H1 (cell line): ENCODE measurements at regions not wholly inside any gene's neighbourhood (a gene's known extent, or its start where the extent isn't known, plus 50 kb on each side); places are given as distances from the start of the nearest gene placed in this dataset.

Experiments used
- CTCF ChIA-PET: fragments of 300-600 bp; sonication (Branson Sonifier 250); formaldehyde crosslinking; loops from one replicate; lab custom pipeline; 2021; ENCODE audit not compliant: partially characterized antibody; lab: Charles Lee
- POLR2A ChIA-PET: fragments of 300-600 bp; sonication (Branson Sonifier 250); formaldehyde crosslinking; loops from one replicate; lab custom pipeline; 2021; ENCODE audit warnings: inconsistent platforms; ENCODE audit not compliant: partially characterized antibody; lab: Charles Lee
- DNase-seq, 2 experiments: peaks; one replicate each; pipeline versions ENCODE4 v3.0.0 to v3.0.0-alpha.2; 2010 to 2022; ENCODE audit warnings: low spot score in 2 of 2, low read depth in 1 of 2, mixed read lengths in 1 of 2
- FAIRE-seq: peaks from 2 replicates; lab custom pipeline; 2011; peaks lifted over from hg19 to GRCh38; lab: Jason Lieb, UNC
- H2AFZ ChIP-seq: 2 replicates; pipeline ENCODE4 v1.8.1; 2012; ENCODE audit warnings: low read length, inconsistent platforms
- H2AK5ac ChIP-seq: 2 replicates; pipeline ENCODE4 v1.6.1; 2013; ENCODE audit warnings: low read depth, low read length
- H2BK120ac ChIP-seq: replicated peaks from 2 replicates; pipeline ENCODE3; 2013; ENCODE audit warnings: low read depth, low read length, inconsistent platforms
- H2BK12ac ChIP-seq: 2 replicates; pipeline ENCODE4 v1.6.1; 2013; ENCODE audit warnings: low read depth, low read length
- H2BK15ac ChIP-seq: 2 replicates; pipeline ENCODE4 v1.6.1; 2013; ENCODE audit warnings: low read length
- H2BK20ac ChIP-seq: 2 replicates; pipeline ENCODE4 v1.6.1; 2013; ENCODE audit warnings: low read length
- H2BK5ac ChIP-seq: 2 replicates; pipeline ENCODE4 v1.6.1; 2013; ENCODE audit warnings: low read depth, low read length
- H3K14ac ChIP-seq: 2 replicates; pipeline ENCODE4 v1.6.1; 2013; ENCODE audit warnings: inconsistent platforms; ENCODE audit not compliant: insufficient read length
- H3K18ac ChIP-seq: 2 replicates; pipeline ENCODE4 v1.6.1; 2013; ENCODE audit warnings: low read length; ENCODE audit errors: extremely low read depth
- H3K23ac ChIP-seq: 2 replicates; pipeline ENCODE4 v1.6.1; 2013; ENCODE audit warnings: inconsistent platforms; ENCODE audit not compliant: insufficient read length
- H3K23me2 ChIP-seq: 2 replicates; pipeline ENCODE4 v1.6.1; 2013; ENCODE audit warnings: low read depth, low read length
- H3K27ac ChIP-seq: 2 replicates; pipeline ENCODE4 v1.6.1; 2011; ENCODE audit warnings: low read depth, low read length, inconsistent platforms
- H3K27me3 ChIP-seq, 4 experiments: replicated peaks in 1 of 4; 1 replicate in 1 of 4; 2 replicates in 3 of 4; pipeline versions ENCODE4 v1.6.1 to v1.8.1; 2011 to 2013; ENCODE audit warnings: low read length in 3 of 4, mild to moderate bottlenecking in 3 of 4, inconsistent platforms in 2 of 4, mixed read lengths in 2 of 4, moderate library complexity in 1 of 4; ENCODE audit not compliant: control insufficient read depth in 3 of 4, insufficient read depth in 3 of 4; ENCODE audit errors: extremely low read depth in 1 of 4
- H3K36me3 ChIP-seq, 4 experiments: 2 replicates each; pipeline versions ENCODE4 v1.6.1 to v1.8.1; 2011 to 2013; ENCODE audit warnings: mild to moderate bottlenecking in 4 of 4, low read length in 3 of 4, moderate library complexity in 2 of 4, control low read depth in 1 of 4, inconsistent platforms in 1 of 4; ENCODE audit not compliant: insufficient read depth in 4 of 4, control insufficient read depth in 2 of 4
- H3K4ac ChIP-seq: replicated peaks from 2 replicates; pipeline ENCODE3; 2013; ENCODE audit warnings: low read length, low read depth, mixed read lengths, inconsistent platforms; ENCODE audit not compliant: insufficient read length
- H3K4me1 ChIP-seq, 4 experiments: replicated peaks in 1 of 4; 1 replicate in 1 of 4; 2 replicates in 3 of 4; pipeline versions ENCODE4 v1.6.1 to v1.8.1; 2011 to 2013; ENCODE audit warnings: low read length in 3 of 4, inconsistent platforms in 2 of 4, mixed read lengths in 1 of 4; ENCODE audit not compliant: insufficient read depth in 4 of 4, control insufficient read depth in 3 of 4
- H3K4me2 ChIP-seq, 2 experiments: 2 replicates each; pipeline versions ENCODE4 v1.6.1 to v1.8.1; 2011 to 2013; ENCODE audit warnings: low read depth in 2 of 2, low read length in 2 of 2, control low read depth in 1 of 2, inconsistent platforms in 1 of 2, mild to moderate bottlenecking in 1 of 2; ENCODE audit not compliant: insufficient read depth in 1 of 2
- H3K4me3 ChIP-seq, 4 experiments: fragments of 200-600, 300-600 bp in 1 of 4; sonication (generic), shearing (Covaris generic), sonication (Bioruptor Twin) in 1 of 4; 2 replicates each; pipeline versions ENCODE4 v1.5.1 to v1.8.1; 2011 to 2016; ENCODE audit warnings: low read length in 4 of 4, low read depth in 3 of 4, control low read depth in 2 of 4, inconsistent platforms in 2 of 4, mild to moderate bottlenecking in 2 of 4, mixed read lengths in 1 of 4, moderate library complexity in 1 of 4; ENCODE audit not compliant: insufficient read depth in 2 of 4; ENCODE audit errors: extremely low read depth in 1 of 4
- H3K56ac ChIP-seq: replicated peaks from 2 replicates; pipeline ENCODE3; 2013; ENCODE audit warnings: low read depth, mild to moderate bottlenecking, mixed read lengths, low read length, inconsistent platforms; ENCODE audit not compliant: insufficient read length
- H3K79me1 ChIP-seq: 2 replicates; pipeline ENCODE4 v1.6.1; 2013; ENCODE audit warnings: low read depth, low read length, control low read depth
- H3K79me2 ChIP-seq, 2 experiments: 2 replicates each; pipeline versions ENCODE4 v1.6.1 to v1.8.1; 2012 to 2013; ENCODE audit warnings: low read length in 2 of 2, mild to moderate bottlenecking in 2 of 2, inconsistent platforms in 1 of 2; ENCODE audit not compliant: insufficient read depth in 2 of 2, control insufficient read depth in 1 of 2
- H3K9ac ChIP-seq, 4 experiments: replicated peaks in 1 of 4; 1 replicate in 1 of 4; 2 replicates in 3 of 4; pipeline versions ENCODE4 v1.6.1 to v1.8.1; 2011 to 2013; ENCODE audit warnings: low read depth in 3 of 4, low read length in 3 of 4, control low read depth in 2 of 4, mild to moderate bottlenecking in 2 of 4, moderate library complexity in 2 of 4, inconsistent platforms in 1 of 4; ENCODE audit errors: extremely low read depth in 1 of 4
- H3K9me3 ChIP-seq, 2 experiments: 2 replicates each; pipeline versions ENCODE4 v1.6.1 to v1.8.1; 2012 to 2013; ENCODE audit warnings: mild to moderate bottlenecking in 2 of 2, moderate library complexity in 2 of 2, control low read depth in 1 of 2, inconsistent platforms in 1 of 2, low read depth in 1 of 2, low read length in 1 of 2, mixed read lengths in 1 of 2; ENCODE audit not compliant: insufficient read depth in 2 of 2
- H4K20me1 ChIP-seq, 2 experiments: replicated peaks in 1 of 2; 2 replicates each; pipeline versions ENCODE3 to v1.8.1; 2011 to 2013; ENCODE audit warnings: inconsistent platforms in 2 of 2, low read length in 2 of 2, mild to moderate bottlenecking in 1 of 2; ENCODE audit not compliant: insufficient read depth in 2 of 2, control insufficient read depth in 1 of 2
- H4K5ac ChIP-seq: 2 replicates; pipeline ENCODE4 v1.6.1; 2013; ENCODE audit warnings: low read length, low read depth, mixed read lengths, inconsistent platforms; ENCODE audit not compliant: insufficient read length
- H4K8ac ChIP-seq: 2 replicates; pipeline ENCODE4 v1.8.0; 2013; ENCODE audit warnings: mild to moderate bottlenecking, moderate library complexity, low read length, inconsistent platforms; ENCODE audit not compliant: insufficient read depth; ENCODE audit errors: extremely low read depth
- H4K91ac ChIP-seq: replicated peaks from 2 replicates; pipeline ENCODE3; 2013; ENCODE audit warnings: low read length, mixed read lengths, inconsistent platforms; ENCODE audit not compliant: insufficient read length
- BRCA1 ChIP-seq: IDR thresholded peaks from 2 replicates; pipeline ENCODE4 v1.6.1; 2012; ENCODE audit warnings: low read depth, low read length, improper control_type of control experiment
- CEBPB ChIP-seq: IDR thresholded peaks from 2 replicates; pipeline ENCODE4 v1.6.1; 2012; ENCODE audit warnings: low read depth, low read length
- CHD2 ChIP-seq: IDR thresholded peaks from 2 replicates; pipeline ENCODE4 v1.6.1; 2012; ENCODE audit warnings: low read length, improper control_type of control experiment
- GABPA ChIP-seq: IDR thresholded peaks from 2 replicates; pipeline ENCODE4 v1.6.1; 2011; ENCODE audit warnings: mild to moderate bottlenecking, low read length, moderate library complexity, borderline replicate concordance; ENCODE audit not compliant: insufficient read depth
- NANOG ChIP-seq: IDR thresholded peaks from 2 replicates; pipeline ENCODE4 v1.6.1; 2011; ENCODE audit warnings: low read length, low read depth, mild to moderate bottlenecking, inconsistent platforms; ENCODE audit not compliant: insufficient read depth, poor library complexity, severe bottlenecking
- NRF1 ChIP-seq: IDR thresholded peaks from 2 replicates; pipeline ENCODE4 v1.6.1; 2011; ENCODE audit warnings: mild to moderate bottlenecking, low read depth, low read length, improper control_type of control experiment
- SIN3A ChIP-seq, 2 experiments: IDR thresholded peaks in 1 of 2; conservative IDR thresholded peaks in 1 of 2; 2 replicates each; pipeline ENCODE4 v1.6.1; 2011 to 2012; ENCODE audit warnings: low read length in 2 of 2, improper control_type of control experiment in 1 of 2, low read depth in 1 of 2, mild to moderate bottlenecking in 1 of 2
- SIX5 ChIP-seq: IDR thresholded peaks from 2 replicates; pipeline ENCODE4 v1.6.1; 2011; ENCODE audit warnings: mild to moderate bottlenecking, low read depth, low read length
- SP2 ChIP-seq: IDR thresholded peaks from 2 replicates; pipeline ENCODE4 v1.6.1; 2012; ENCODE audit warnings: mild to moderate bottlenecking, low read length, inconsistent platforms
- SP4 ChIP-seq: IDR thresholded peaks from 2 replicates; pipeline ENCODE4 v1.6.1; 2012; ENCODE audit warnings: low read length, inconsistent platforms
- TAF1 ChIP-seq: IDR thresholded peaks from 2 replicates; pipeline ENCODE4 v1.6.1; 2011; ENCODE audit warnings: mild to moderate bottlenecking, low read depth, low read length
- TBP ChIP-seq: IDR thresholded peaks from 2 replicates; pipeline ENCODE4 v1.6.1; 2011; ENCODE audit warnings: low read depth, low read length, improper control_type of control experiment
- TF ChIP-seq, protein P1 (sequence below): IDR thresholded peaks from 2 replicates; pipeline ENCODE4 v1.6.1; 2012; ENCODE audit warnings: inconsistent platforms
- TF ChIP-seq, protein P2 (sequence below), 3 experiments: IDR thresholded peaks; 1 replicate in 2 of 3; 2 replicates in 1 of 3; pipeline versions ENCODE4 v1.5.1 to v1.6.1; 2011; ENCODE audit warnings: low read length in 3 of 3, mild to moderate bottlenecking in 3 of 3, inconsistent platforms in 2 of 3, low read depth in 1 of 3, moderate library complexity in 1 of 3; ENCODE audit not compliant: insufficient read depth in 1 of 3; ENCODE audit errors: control extremely low read depth in 1 of 3

DNA sequence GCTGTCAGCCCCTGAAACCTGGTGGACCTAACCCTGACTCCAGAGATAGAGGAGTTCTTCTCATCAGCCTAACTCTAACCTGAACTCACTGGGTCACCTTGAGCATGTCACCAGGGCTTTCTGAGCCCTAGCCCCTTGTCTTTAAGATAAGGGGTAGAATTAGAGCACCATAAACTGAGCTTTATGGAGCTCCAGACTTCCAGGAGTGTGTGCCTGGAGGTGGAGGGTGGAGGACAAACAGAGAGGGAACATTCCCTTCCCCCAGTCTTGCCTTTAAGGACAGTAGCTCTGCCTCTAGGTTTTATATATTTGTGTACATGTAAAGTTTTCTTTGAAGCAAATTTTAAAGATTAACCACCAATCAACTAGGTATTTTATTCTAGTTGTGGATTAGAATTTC, 83.9 kb upstream of the PACRGL start:
- Histone ChIP-seq H2BK15ac (no peak overlapping the region), H2BK12ac (no peak overlapping the region), H3K23ac (no peak overlapping the region), H3K14ac (no peak overlapping the region), H2BK120ac (no peak overlapping the region), H3K27ac (no peak overlapping the region), H3K4me2 (no peak overlapping the region), H3K4me3 (no peak overlapping the region), H3K36me3 (no peaks in the 10 kb centered on the region), H3K79me1 (no peaks in the 10 kb centered on the region), H3K4ac (no peak overlapping the region), H3K23me2 (no peaks in the 10 kb centered on the region), H3K9ac (no peak overlapping the region), H3K27me3 (no peaks in the 10 kb centered on the region), H2AFZ (no peak overlapping the region), H4K20me1 (no peaks in the 10 kb centered on the region), H3K4me1 (peaks cover 0 to 6% (median 3%) of the 10 kb centered on the region in 4 experiments; a peak in 4 of 7 replicates), H4K5ac (no peak overlapping the region), H2BK5ac (no peak overlapping the region), H2AK5ac (no peak overlapping the region), H2BK20ac (no peak overlapping the region), H4K91ac (no peak overlapping the region), H4K8ac (no peak overlapping the region), H3K9me3 (no peaks in the 10 kb centered on the region; a peak in 1 of 4 replicates), H3K18ac (no peak overlapping the region), H3K79me2 (no peaks in the 10 kb centered on the region), H3K56ac (no peak overlapping the region)
- CTCF ChIA-PET, result interaction anchor here (1.4 kb wide), 1 partner anchor 72 kb away, joined by 3 read pairs; no protein-coding TSS in a partner anchor
- no peak for DNase-seq
- POLR2A ChIA-PET, result no interaction called here
- no peak for FAIRE-seq
- TF ChIP-seq, protein P1, sequence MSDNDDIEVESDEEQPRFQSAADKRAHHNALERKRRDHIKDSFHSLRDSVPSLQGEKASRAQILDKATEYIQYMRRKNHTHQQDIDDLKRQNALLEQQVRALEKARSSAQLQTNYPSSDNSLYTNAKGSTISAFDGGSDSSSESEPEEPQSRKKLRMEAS, result no peak
- TF ChIP-seq SP4 (no peak), GABPA (no peak), SP2 (no peak), SIX5 (no peak), TBP (no peak), SIN3A (conservative IDR thresholded peaks at IDR 0.05 in 1 of 2, IDR thresholded peaks at IDR 0.05 in 1 of 2; ENCODE audit: low read depth in 1 of 2, low read length in 2 of 2) (no peak), NANOG (no peak), BRCA1 (no peak), NRF1 (no peak), CEBPB (no peak), CHD2 (no peak), TAF1 (no peak)
- TF ChIP-seq, protein P2, sequence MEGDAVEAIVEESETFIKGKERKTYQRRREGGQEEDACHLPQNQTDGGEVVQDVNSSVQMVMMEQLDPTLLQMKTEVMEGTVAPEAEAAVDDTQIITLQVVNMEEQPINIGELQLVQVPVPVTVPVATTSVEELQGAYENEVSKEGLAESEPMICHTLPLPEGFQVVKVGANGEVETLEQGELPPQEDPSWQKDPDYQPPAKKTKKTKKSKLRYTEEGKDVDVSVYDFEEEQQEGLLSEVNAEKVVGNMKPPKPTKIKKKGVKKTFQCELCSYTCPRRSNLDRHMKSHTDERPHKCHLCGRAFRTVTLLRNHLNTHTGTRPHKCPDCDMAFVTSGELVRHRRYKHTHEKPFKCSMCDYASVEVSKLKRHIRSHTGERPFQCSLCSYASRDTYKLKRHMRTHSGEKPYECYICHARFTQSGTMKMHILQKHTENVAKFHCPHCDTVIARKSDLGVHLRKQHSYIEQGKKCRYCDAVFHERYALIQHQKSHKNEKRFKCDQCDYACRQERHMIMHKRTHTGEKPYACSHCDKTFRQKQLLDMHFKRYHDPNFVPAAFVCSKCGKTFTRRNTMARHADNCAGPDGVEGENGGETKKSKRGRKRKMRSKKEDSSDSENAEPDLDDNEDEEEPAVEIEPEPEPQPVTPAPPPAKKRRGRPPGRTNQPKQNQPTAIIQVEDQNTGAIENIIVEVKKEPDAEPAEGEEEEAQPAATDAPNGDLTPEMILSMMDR (IDR thresholded peaks at IDR 0.05; ENCODE audit: control extremely low read depth in 1 of 3, insufficient read depth in 1 of 3, low read depth in 1 of 3, low read length in 3 of 3), result no peak
